ENCODE measurements at regions not wholly inside any gene's neighbourhood (a gene's known extent, or its start where the extent isn't known, plus 50 kb on each side); places are given as distances from the start of the nearest gene placed in this dataset.

DNA sequence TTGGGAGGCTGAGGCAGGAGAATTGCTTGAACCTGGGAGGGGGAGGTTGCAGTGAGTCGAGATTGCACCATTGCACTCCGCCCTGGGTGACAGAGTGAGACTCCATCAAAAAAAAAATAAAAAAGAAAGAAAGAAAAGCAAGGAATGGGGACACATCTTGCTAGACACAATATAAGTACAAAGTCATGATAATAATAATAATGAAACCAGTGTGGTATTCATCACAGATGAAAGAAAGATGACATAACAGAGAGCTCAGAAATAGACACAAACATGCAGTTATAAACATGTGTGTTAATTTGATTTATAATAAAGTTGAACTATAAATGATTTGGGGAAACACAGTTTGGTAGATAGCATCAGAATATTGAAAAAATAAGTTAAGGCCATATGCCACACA lies 264.1 kb downstream of the SRGAP2C start:
- DNase-seq (ENCODE audit: low spot score) = no peak
- no peaks in the 10 kb centered on the region for H3K27me3 Mint-ChIP-seq (ENCODE audit: low read depth)
- peaks cover 11% of the 10 kb centered on the region for H3K9me3 Mint-ChIP-seq
- POLR2A ChIA-PET = no interaction called here
- TF ChIP-seq PRRX2 (CRISPR knock-in tag; IDR thresholded peaks at IDR 0.05) (no peak), NR2C2 (CRISPR knock-in tag; IDR thresholded peaks at IDR 0.05) (no peak), MAX (CRISPR knock-in tag; IDR thresholded peaks at IDR 0.05) (no peak), AR (CRISPR knock-in tag; IDR thresholded peaks at IDR 0.05) (no peak), ZNF532 (CRISPR knock-in tag; IDR thresholded peaks at IDR 0.05; ENCODE audit: borderline replicate concordance) (no peak), MYBL2 (CRISPR knock-in tag; IDR thresholded peaks at IDR 0.05) (no peak), TCF7 (CRISPR knock-in tag; IDR thresholded peaks at IDR 0.05; ENCODE audit: low read depth) (no peak), FOXJ3 (CRISPR knock-in tag; IDR thresholded peaks at IDR 0.05; ENCODE audit: borderline replicate concordance) (no peak), SOX15 (CRISPR knock-in tag; IDR thresholded peaks at IDR 0.05) (no peak), ZNF263 (CRISPR knock-in tag; IDR thresholded peaks at IDR 0.05; ENCODE audit: low read depth) (no peak), CREM (CRISPR knock-in tag; IDR thresholded peaks at IDR 0.05) (no peak), OVOL2 (CRISPR knock-in tag; IDR thresholded peaks at IDR 0.05; ENCODE audit: borderline replicate concordance) (no peak)
- TF ChIP-seq, protein P1, sequence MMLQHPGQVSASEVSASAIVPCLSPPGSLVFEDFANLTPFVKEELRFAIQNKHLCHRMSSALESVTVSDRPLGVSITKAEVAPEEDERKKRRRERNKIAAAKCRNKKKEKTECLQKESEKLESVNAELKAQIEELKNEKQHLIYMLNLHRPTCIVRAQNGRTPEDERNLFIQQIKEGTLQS (CRISPR knock-in tag; conservative IDR thresholded peaks at IDR 0.05) = no peak
- TF ChIP-seq, protein P2, sequence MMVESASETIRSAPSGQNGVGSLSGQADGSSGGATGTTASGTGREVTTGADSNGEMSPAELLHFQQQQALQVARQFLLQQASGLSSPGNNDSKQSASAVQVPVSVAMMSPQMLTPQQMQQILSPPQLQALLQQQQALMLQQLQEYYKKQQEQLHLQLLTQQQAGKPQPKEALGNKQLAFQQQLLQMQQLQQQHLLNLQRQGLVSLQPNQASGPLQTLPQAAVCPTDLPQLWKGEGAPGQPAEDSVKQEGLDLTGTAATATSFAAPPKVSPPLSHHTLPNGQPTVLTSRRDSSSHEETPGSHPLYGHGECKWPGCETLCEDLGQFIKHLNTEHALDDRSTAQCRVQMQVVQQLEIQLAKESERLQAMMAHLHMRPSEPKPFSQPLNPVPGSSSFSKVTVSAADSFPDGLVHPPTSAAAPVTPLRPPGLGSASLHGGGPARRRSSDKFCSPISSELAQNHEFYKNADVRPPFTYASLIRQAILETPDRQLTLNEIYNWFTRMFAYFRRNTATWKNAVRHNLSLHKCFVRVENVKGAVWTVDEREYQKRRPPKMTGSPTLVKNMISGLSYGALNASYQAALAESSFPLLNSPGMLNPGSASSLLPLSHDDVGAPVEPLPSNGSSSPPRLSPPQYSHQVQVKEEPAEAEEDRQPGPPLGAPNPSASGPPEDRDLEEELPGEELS (CRISPR knock-in tag; IDR thresholded peaks at IDR 0.05) = no peak
- TF ChIP-seq, protein P3, sequence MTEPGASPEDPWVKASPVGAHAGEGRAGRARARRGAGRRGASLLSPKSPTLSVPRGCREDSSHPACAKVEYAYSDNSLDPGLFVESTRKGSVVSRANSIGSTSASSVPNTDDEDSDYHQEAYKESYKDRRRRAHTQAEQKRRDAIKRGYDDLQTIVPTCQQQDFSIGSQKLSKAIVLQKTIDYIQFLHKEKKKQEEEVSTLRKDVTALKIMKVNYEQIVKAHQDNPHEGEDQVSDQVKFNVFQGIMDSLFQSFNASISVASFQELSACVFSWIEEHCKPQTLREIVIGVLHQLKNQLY (CRISPR knock-in tag; IDR thresholded peaks at IDR 0.05) = no peak
- TF ChIP-seq, protein P4, sequence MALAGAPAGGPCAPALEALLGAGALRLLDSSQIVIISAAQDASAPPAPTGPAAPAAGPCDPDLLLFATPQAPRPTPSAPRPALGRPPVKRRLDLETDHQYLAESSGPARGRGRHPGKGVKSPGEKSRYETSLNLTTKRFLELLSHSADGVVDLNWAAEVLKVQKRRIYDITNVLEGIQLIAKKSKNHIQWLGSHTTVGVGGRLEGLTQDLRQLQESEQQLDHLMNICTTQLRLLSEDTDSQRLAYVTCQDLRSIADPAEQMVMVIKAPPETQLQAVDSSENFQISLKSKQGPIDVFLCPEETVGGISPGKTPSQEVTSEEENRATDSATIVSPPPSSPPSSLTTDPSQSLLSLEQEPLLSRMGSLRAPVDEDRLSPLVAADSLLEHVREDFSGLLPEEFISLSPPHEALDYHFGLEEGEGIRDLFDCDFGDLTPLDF (CRISPR knock-in tag; IDR thresholded peaks at IDR 0.05) = no peak
- TF ChIP-seq, protein P5, sequence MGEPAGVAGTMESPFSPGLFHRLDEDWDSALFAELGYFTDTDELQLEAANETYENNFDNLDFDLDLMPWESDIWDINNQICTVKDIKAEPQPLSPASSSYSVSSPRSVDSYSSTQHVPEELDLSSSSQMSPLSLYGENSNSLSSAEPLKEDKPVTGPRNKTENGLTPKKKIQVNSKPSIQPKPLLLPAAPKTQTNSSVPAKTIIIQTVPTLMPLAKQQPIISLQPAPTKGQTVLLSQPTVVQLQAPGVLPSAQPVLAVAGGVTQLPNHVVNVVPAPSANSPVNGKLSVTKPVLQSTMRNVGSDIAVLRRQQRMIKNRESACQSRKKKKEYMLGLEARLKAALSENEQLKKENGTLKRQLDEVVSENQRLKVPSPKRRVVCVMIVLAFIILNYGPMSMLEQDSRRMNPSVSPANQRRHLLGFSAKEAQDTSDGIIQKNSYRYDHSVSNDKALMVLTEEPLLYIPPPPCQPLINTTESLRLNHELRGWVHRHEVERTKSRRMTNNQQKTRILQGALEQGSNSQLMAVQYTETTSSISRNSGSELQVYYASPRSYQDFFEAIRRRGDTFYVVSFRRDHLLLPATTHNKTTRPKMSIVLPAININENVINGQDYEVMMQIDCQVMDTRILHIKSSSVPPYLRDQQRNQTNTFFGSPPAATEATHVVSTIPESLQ (CRISPR knock-in tag; IDR thresholded peaks at IDR 0.05) = no peak
- H3K36me3 Mint-ChIP-seq = no peaks in the 10 kb centered on the region
- ATAC-seq = no peak
- H3K4me3 Mint-ChIP-seq = no peak overlapping the region
- H3K27ac Mint-ChIP-seq = no peak overlapping the region
- H3K4me1 Mint-ChIP-seq = peaks cover 16% of the 10 kb centered on the region
- CTCF ChIA-PET = no interaction called here
